Activated naive CD4-positive, alpha-beta T cell treated with anti-CD3 and anti-CD28 coated beads, Interleukin-2, amount 50 U/mL, for 72 hours (primary cell): ENCODE measurements at regions not wholly inside any gene's neighbourhood (a gene's known extent, or its start where the extent isn't known, plus 50 kb on each side); places are given as distances from the start of the nearest gene placed in this dataset.
A peak's percentile ranks its signal among the peaks of the same experiment; 100 is the strongest.

Source experiments
- ATAC-seq, 2 donors: fragments of 150-1000 bp; cut with Tn5 transposase; 2 replicates each; pipeline ENCODE4 v1.10.0; 2021; ENCODE audit warnings: mild to moderate bottlenecking in 2 of 2, moderate library complexity in 2 of 2
- DNase-seq, 2 donors: peaks; one replicate each; pipeline ENCODE4 v3.0.0; 2021 to 2022; ENCODE audit warnings: low spot score in 2 of 2
- H3K27ac Mint-ChIP-seq, 2 donors: one replicate each; pipeline ENCODE4 v1.8.0; 2022; ENCODE audit warnings: mild to moderate bottlenecking in 2 of 2, mixed read lengths in 2 of 2
- H3K36me3 Mint-ChIP-seq, 2 donors: one replicate each; pipeline ENCODE4 v1.8.0; 2022; ENCODE audit warnings: mixed read lengths in 2 of 2
- H3K9me3 Mint-ChIP-seq, 2 donors: one replicate each; pipeline ENCODE4 v1.8.0; 2022; ENCODE audit warnings: mixed read lengths in 2 of 2

DNA sequence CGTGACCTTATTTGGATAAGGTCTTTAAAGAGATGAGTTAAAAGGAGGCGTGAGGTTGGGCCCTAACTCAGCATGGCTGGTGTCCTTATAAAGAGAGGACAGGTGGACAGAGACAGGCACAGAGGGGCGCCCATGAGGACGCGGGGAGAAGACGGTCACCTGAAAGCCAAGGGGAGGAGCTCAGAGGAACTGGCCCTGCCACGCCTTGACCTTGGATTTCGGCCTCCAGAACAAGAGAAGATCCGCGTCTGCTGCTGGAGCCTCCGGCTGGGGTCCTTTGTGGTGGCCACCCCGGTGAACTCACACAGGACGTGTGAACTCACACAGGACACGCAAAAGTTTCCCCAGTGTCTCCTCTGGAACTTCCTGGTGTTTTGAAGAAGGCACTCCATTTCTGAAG, 122.7 kb downstream of the SIK1 start:
- ATAC-seq (no peak), DNase-seq (no peak)
- Mint-ChIP-seq H3K27ac (no peak overlapping the region), H3K9me3 (no peaks in the 10 kb centered on the region), H3K36me3 (no peaks in the 10 kb centered on the region)

- no peaks in the 10 kb centered on the region for H3K36me3 Mint-ChIP-seq
- H3K9me3 Mint-ChIP-seq: no peaks in the 10 kb centered on the region
- ATAC-seq (no peak), DNase-seq (no peak)
- peak overlapping the region in 1 of 2 donors; percentile 55 for H3K27ac Mint-ChIP-seq
These were observed 123.4 kb downstream of the SIK1 start for GRCh38 chr21:43303275-43304178.

- Mint-ChIP-seq H3K9me3 (no peaks in the 10 kb centered on the region), H3K36me3 (no peaks in the 10 kb centered on the region), H3K27ac (peak overlapping the region in 1 of 2 donors; percentile 55)
- no peak for DNase-seq
- no peak for ATAC-seq
These were observed 124.2 kb downstream of the SIK1 start for GRCh38 chr21:43302769-43303168.

DNA sequence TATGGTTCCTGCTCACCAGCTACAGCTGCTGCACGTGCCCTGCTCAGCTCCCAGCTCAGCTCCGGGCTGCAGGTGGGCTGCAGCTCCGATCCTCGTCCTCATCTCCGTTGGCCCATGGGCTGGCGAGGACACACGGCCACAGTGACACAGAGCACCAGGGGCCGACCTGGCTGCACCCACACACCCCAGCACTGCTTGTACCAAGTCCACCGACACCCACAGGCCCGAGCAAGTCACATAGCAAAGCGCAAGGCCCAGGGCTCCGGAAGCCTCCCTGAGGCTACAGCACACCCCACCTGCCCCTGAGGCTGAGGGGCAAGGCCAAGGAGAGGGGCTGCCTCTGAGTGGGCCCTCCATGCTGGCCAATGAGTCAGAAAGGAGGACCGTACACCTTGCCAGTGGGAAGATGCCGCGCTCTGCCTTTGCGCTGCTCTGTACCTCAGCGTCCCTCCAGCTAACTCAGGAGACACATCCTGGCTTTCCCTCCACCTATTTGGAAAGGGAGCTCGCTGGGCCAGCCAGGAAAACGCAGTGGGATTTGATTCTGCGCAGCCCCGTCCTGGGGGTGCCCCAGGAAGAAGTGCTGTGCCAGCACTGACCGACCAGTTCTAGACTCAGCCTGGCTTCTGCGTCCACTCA, 124.8 kb downstream of the SIK1 start:
- DNase-seq (no peak), ATAC-seq (no peak)
- no peaks in the 10 kb centered on the region for H3K36me3 Mint-ChIP-seq
- H3K27ac Mint-ChIP-seq: no peak overlapping the region
- no peaks in the 10 kb centered on the region for H3K9me3 Mint-ChIP-seq

- no peaks in the 10 kb centered on the region for H3K36me3 Mint-ChIP-seq
- DNase-seq: no peak
- H3K27ac Mint-ChIP-seq: no peak overlapping the region
- no peaks in the 10 kb centered on the region for H3K9me3 Mint-ChIP-seq
- ATAC-seq: no peak
These were observed 125.4 kb downstream of the SIK1 start for GRCh38 chr21:43301409-43302061.

- Mint-ChIP-seq H3K36me3 (no peaks in the 10 kb centered on the region), H3K27ac (no peak overlapping the region), H3K9me3 (peaks cover 0 to under 1% of the 10 kb centered on the region in 2 donors)
- ATAC-seq: no peak
- DNase-seq: no peak
These were observed 126.2 kb downstream of the SIK1 start for GRCh38 chr21:43300496-43301408.

DNA sequence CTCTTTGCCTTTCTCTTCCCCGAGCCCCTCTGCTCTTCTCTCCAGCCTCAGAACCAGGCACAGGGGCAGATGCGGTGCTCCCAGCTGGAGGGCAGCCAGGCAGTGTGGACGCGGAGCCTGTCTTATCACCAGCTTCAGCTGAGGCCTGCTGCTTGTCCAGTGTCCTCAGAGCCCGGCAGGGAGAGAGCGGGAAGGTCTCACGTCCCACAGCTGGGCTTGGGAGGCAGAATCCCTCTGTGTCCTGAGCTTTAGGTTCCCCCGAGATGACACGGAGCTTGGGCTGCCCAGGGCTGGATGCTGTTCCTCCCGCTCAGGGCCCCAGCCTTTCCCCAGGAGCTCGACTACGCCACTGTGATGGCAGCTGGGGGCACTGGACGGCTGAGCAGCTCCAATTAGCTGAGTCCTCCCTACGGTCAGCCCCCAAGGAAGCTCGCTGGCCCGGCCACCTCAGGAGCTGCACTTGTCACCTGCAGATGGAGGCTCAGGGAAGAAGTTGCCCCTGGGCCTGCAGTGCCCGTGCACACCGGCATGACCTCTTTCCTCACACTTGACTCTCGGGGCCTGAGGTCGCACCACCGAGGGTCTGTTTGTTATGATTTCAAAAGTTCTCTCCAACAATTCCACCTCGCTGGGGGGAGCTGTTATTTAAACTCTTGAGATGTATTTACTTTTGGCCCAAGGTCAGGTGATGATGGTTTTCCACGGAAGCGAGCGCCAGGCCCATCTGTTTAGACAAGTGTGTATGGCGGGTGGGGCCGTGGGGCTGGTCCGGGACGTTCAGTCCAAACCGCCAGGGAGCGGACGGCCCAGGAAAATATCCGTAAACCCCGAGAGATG, 127.3 kb downstream of the SIK1 start:
- ATAC-seq: no peak
- no peak overlapping the region for H3K27ac Mint-ChIP-seq
- H3K36me3 Mint-ChIP-seq: no peaks in the 10 kb centered on the region
- DNase-seq: no peak
- peaks cover 0 to 7% of the 10 kb centered on the region in 2 donors for H3K9me3 Mint-ChIP-seq

GRCh38 chr21:43298546-43299440, 128.1 kb downstream of the SIK1 start:
- Mint-ChIP-seq H3K36me3 (no peaks in the 10 kb centered on the region), H3K9me3 (peaks cover 0 to 7% of the 10 kb centered on the region in 2 donors), H3K27ac (no peak overlapping the region)
- DNase-seq (no peak), ATAC-seq (peak in 1 of 2 donors; percentile 24)

DNA sequence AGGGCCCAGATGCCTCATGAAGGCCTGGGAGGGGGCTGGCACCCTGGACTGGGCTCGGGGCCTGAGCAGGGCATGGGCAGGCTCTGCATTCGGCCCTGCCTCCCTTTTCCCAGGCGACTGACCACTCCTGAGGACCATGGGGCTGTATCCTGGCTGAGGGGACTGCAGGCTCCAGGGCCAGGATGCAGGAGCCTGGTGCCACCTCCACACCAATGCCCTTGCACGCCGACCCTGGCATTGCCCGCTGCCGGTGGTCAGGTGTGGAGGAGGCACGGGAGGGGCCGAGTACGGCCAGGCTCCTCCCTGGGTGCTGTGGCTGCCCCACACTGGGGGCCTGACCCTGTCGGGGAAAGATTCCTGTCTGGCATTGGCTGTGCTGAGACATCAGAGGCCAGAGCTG, 128.9 kb downstream of the SIK1 start:
- DNase-seq (no peak), ATAC-seq (no peak)
- Mint-ChIP-seq H3K27ac (no peak overlapping the region), H3K36me3 (no peaks in the 10 kb centered on the region), H3K9me3 (peaks cover 0 to 7% of the 10 kb centered on the region in 2 donors)

DNA sequence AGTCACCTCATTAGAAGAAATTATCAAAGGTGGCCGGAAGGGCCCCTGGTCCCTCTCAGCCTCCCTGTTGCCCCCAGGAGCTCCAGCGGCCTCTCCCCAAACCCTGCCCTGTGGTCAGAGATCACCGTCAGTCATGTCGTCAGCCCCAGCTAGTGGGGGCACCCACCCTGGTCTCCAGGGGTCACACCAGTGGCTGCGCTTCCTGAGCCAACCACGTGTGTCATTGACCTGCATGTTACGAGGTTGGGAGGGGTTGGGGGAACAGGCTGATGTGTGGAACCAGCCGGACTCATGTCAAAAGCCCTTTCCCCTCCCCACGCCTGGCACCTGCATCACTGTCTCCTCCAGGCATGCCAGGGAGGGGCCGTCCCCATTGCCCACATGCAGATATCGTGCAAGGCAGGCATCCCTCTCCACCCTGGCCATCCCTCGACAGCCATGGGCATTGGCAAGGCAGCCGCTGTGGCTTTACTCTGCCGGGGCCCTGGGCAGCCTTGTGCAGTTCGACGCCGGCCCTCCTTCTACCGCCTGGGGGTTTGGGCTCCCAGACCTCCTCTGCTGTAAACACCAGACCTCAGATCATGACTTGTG, 128.7 kb downstream of the CRYAA start:
- no peak for DNase-seq
- peaks cover 0 to 7% of the 10 kb centered on the region in 2 donors for H3K9me3 Mint-ChIP-seq
- no peaks in the 10 kb centered on the region for H3K36me3 Mint-ChIP-seq
- no peak for ATAC-seq
- H3K27ac Mint-ChIP-seq: no peak overlapping the region

GRCh38 chr21:43295066-43295958, 126.5 kb downstream of the CRYAA start:
- ATAC-seq: no peak
- H3K27ac Mint-ChIP-seq: no peak overlapping the region
- no peak for DNase-seq
- H3K36me3 Mint-ChIP-seq: no peaks in the 10 kb centered on the region
- peaks cover 0 to 7% of the 10 kb centered on the region in 2 donors for H3K9me3 Mint-ChIP-seq

- H3K27ac Mint-ChIP-seq: no peak overlapping the region
- no peak for DNase-seq
- peaks cover 0 to 7% of the 10 kb centered on the region in 2 donors for H3K9me3 Mint-ChIP-seq
- no peak for ATAC-seq
- H3K36me3 Mint-ChIP-seq: no peaks in the 10 kb centered on the region
These were observed 125.5 kb downstream of the CRYAA start for GRCh38 chr21:43294194-43294902.

DNA sequence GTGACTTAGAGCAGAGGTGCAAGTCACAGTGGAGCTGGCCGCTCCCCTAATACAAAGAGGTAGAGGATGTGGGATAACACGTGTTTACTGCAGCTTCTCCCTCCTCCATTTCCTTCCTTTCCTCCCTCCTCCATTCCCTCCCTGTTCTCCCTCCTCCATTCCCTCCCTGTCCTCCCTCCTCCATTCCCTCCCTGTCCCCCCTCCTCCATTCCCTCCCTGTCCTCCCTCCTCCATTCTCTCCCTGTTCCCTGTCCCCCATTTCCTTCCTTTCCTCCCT, 124.0 kb downstream of the CRYAA start:
- no peak for ATAC-seq

More for the DNA sequence above, 124.0 kb downstream of the CRYAA start:
- H3K9me3 Mint-ChIP-seq: peaks cover 0 to 7% of the 10 kb centered on the region in 2 donors
- no peak overlapping the region for H3K27ac Mint-ChIP-seq
- DNase-seq: no peak
- no peaks in the 10 kb centered on the region for H3K36me3 Mint-ChIP-seq
